KMS-11 (cell line): ENCODE measurements at regions not wholly inside any gene's neighbourhood (a gene's known extent, or its start where the extent isn't known, plus 50 kb on each side); places are given as distances from the start of the nearest gene placed in this dataset.
"Not testable (repeated sequence)": the region's sequence is repeated elsewhere in the genome, so short reads cannot be mapped to it uniquely, and the experiment has no call there.

Experiments used
- H2AFZ ChIP-seq: fragments of 200-600 bp; sonication (generic); 2 replicates; pipeline ENCODE4 v1.6.1; 2016; ENCODE audit warnings: antibody characterized with exemption, mixed run types, low read depth
- H3K27ac ChIP-seq: fragments of 200-600 bp; sonication (generic); 2 replicates; pipeline ENCODE4 v1.6.1; 2016; ENCODE audit warnings: mild to moderate bottlenecking, mixed run types
- H3K27me3 ChIP-seq: fragments of 200-600 bp; sonication (generic); 2 replicates; pipeline ENCODE4 v1.6.1; 2017; ENCODE audit warnings: mild to moderate bottlenecking, low read depth, mixed run types, moderate library complexity; ENCODE audit not compliant: insufficient read depth
- H3K36me3 ChIP-seq: fragments of 200-600 bp; sonication (generic); 2 replicates; pipeline ENCODE4 v1.6.1; 2017; ENCODE audit warnings: mild to moderate bottlenecking, mixed run types; ENCODE audit not compliant: insufficient read depth
- H3K4me1 ChIP-seq: fragments of 200-600 bp; sonication (generic); 2 replicates; pipeline ENCODE4 v1.6.1; 2016; ENCODE audit warnings: mild to moderate bottlenecking, low read depth, mixed run types; ENCODE audit not compliant: poor library complexity, severe bottlenecking
- H3K4me2 ChIP-seq: fragments of 200-600 bp; sonication (generic); 2 replicates; pipeline ENCODE4 v1.7.0; 2016; ENCODE audit warnings: mild to moderate bottlenecking, mixed run types
- H3K4me3 ChIP-seq: fragments of 200-600 bp; sonication (generic); IDR thresholded peaks from 2 replicates; pipeline ENCODE4 v1.6.1; 2017; ENCODE audit warnings: low read depth, low read length, mixed read lengths; ENCODE audit not compliant: insufficient read depth
- H3K79me2 ChIP-seq: fragments of 200-600 bp; sonication (generic); 2 replicates; pipeline ENCODE4 v1.6.1; 2016; ENCODE audit warnings: low read depth, mixed run types; ENCODE audit not compliant: insufficient read depth
- H3K9ac ChIP-seq: fragments of 200-600 bp; sonication (generic); 2 replicates; pipeline ENCODE4 v1.6.1; 2016; ENCODE audit warnings: mild to moderate bottlenecking, mixed run types
- H4K20me1 ChIP-seq: fragments of 200-600 bp; sonication (generic); 2 replicates; pipeline ENCODE4 v1.6.1; 2016; ENCODE audit warnings: mild to moderate bottlenecking, mixed run types; ENCODE audit not compliant: insufficient read depth
- CTCF ChIP-seq: fragments of 200-600 bp; sonication (generic); conservative IDR thresholded peaks from 2 replicates; pipeline ENCODE4 v1.6.1; 2017; ENCODE audit warnings: low read depth, mild to moderate bottlenecking, antibody characterized with exemption, low read length, moderate library complexity, mixed read lengths

GRCh38 chr3:74001436-74001835 lies 376.7 kb upstream of the PDZRN3 start:
- no peak overlapping the region for H2AFZ ChIP-seq
- H3K4me3 ChIP-seq: no peak overlapping the region
- TF ChIP-seq CTCF: no peak
- no peaks in the 10 kb centered on the region for H3K27me3 ChIP-seq
- no peak overlapping the region for H3K4me2 ChIP-seq
- H3K79me2 ChIP-seq: no peaks in the 10 kb centered on the region
- no peaks in the 10 kb centered on the region for H4K20me1 ChIP-seq
- no peaks in the 10 kb centered on the region for H3K4me1 ChIP-seq
- no peaks in the 10 kb centered on the region for H3K36me3 ChIP-seq
- no peak overlapping the region for H3K27ac ChIP-seq
- H3K9ac ChIP-seq: no peak overlapping the region

GRCh38 chr3:74000725-74001124 lies 376.0 kb upstream of the PDZRN3 start:
- Histone ChIP-seq H3K79me2 (no peaks in the 10 kb centered on the region), H3K9ac (no peak overlapping the region), H3K36me3 (no peaks in the 10 kb centered on the region), H3K4me3 (no peak overlapping the region), H4K20me1 (no peaks in the 10 kb centered on the region), H3K4me2 (no peak overlapping the region), H3K27me3 (no peaks in the 10 kb centered on the region), H3K4me1 (no peaks in the 10 kb centered on the region), H3K27ac (no peak overlapping the region), H2AFZ (no peak overlapping the region)
- no peak for TF ChIP-seq CTCF

- no peak overlapping the region for H3K4me3 ChIP-seq
These were observed 374.8 kb upstream of the PDZRN3 start for GRCh38 chr3:73999501-73999900.

GRCh38 chr3:73990691-73991090 lies 365.9 kb upstream of the PDZRN3 start:
- not testable (repeated sequence) for H4K20me1 ChIP-seq, H3K36me3 ChIP-seq, H3K27me3 ChIP-seq, H3K79me2 ChIP-seq, H3K4me1 ChIP-seq, H3K4me2 ChIP-seq, H3K27ac ChIP-seq, H3K9ac ChIP-seq, H2AFZ ChIP-seq, H3K4me3 ChIP-seq

More at GRCh38 chr3:73999501-73999900, 374.8 kb upstream of the PDZRN3 start:
- Histone ChIP-seq H2AFZ (no peak overlapping the region), H3K27me3 (no peaks in the 10 kb centered on the region), H4K20me1 (no peaks in the 10 kb centered on the region), H3K4me2 (no peak overlapping the region), H3K4me1 (no peaks in the 10 kb centered on the region), H3K79me2 (no peaks in the 10 kb centered on the region), H3K27ac (no peak overlapping the region), H3K36me3 (no peaks in the 10 kb centered on the region), H3K9ac (no peak overlapping the region)
- TF ChIP-seq CTCF: no peak

GRCh38 chr3:73966733-73967132 lies 342.0 kb upstream of the PDZRN3 start:
- Histone ChIP-seq H3K4me3 (no peak overlapping the region), H3K27ac (no peak overlapping the region), H3K4me2 (no peak overlapping the region), H3K27me3 (no peaks in the 10 kb centered on the region), H3K4me1 (no peaks in the 10 kb centered on the region), H3K36me3 (no peaks in the 10 kb centered on the region), H2AFZ (no peak overlapping the region), H4K20me1 (no peaks in the 10 kb centered on the region), H3K79me2 (no peaks in the 10 kb centered on the region), H3K9ac (no peak overlapping the region)
- no peak for TF ChIP-seq CTCF
